HL-60 (cell line): ENCODE measurements at regions not wholly inside any gene's neighbourhood (a gene's known extent, or its start where the extent isn't known, plus 50 kb on each side); places are given as distances from the start of the nearest gene placed in this dataset.

Experiments used
- DNase-seq, 2 experiments: peaks; one replicate each; pipeline ENCODE4 v3.0.0-alpha.2; 2010 to 2020; ENCODE audit warnings: low read depth in 1 of 2, low spot score in 1 of 2
- H3K27ac ChIP-seq: fragments of 250-450 bp; sonication (Bioruptor Pico); replicated peaks from 2 replicates; pipeline ENCODE4 v1.5.1; 2020; ENCODE audit warnings: mild to moderate bottlenecking, moderate library complexity
- H3K27me3 ChIP-seq: fragments of 250-450 bp; sonication (Bioruptor Pico); 2 replicates; pipeline ENCODE4 v1.5.1; 2021; ENCODE audit warnings: mild to moderate bottlenecking, moderate library complexity; ENCODE audit not compliant: insufficient read depth, poor library complexity, severe bottlenecking
- H3K4me3 ChIP-seq: replicated peaks from 2 replicates; pipeline ENCODE4 v1.5.1; 2011; ENCODE audit warnings: mild to moderate bottlenecking, control low read depth, low read length; ENCODE audit not compliant: insufficient read depth
- CTCF ChIP-seq: IDR thresholded peaks from one replicate; pipeline ENCODE4 v1.5.1; 2011; ENCODE audit warnings: low read length, control low read depth, inconsistent platforms; ENCODE audit not compliant: insufficient read depth
- GABPA ChIP-seq: IDR thresholded peaks from 2 replicates; pipeline ENCODE4 v1.6.1; 2012; ENCODE audit warnings: low read depth
- POLR2AphosphoS5 ChIP-seq: IDR thresholded peaks from 2 replicates; pipeline ENCODE4 v1.6.1; 2012; ENCODE audit warnings: low read depth
- SPI1 ChIP-seq: IDR thresholded peaks from 2 replicates; pipeline ENCODE4 v1.6.1; 2012; ENCODE audit warnings: low read depth, mild to moderate bottlenecking, borderline replicate concordance
- TF ChIP-seq, protein P1 (sequence below): IDR thresholded peaks from 2 replicates; pipeline ENCODE4 v1.6.1; 2012; ENCODE audit warnings: low read depth; ENCODE audit not compliant: insufficient replicate concordance

DNA sequence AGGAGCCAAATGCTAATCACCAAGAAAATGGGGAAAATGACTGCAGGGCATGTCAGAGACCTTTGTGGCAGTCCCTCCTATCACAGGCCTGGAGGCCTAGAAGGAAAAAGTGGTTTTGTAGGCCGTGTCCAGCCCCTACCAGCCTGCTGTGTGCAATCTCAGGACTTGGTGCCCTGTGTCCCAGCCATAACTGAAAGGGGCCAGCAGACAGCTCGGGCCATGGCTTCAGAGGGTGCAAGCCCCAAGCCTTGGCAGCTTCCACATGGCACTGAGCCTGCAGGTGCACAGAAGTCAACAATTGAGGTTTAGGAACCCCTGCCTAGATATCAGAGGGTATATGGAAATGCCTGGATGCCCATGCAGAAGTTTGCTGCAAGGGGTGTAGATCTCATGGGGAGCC, 391.2 kb upstream of the FSIP2 start:
- H3K27me3 ChIP-seq, result no peaks in the 10 kb centered on the region
- no peak for TF ChIP-seq GABPA
- TF ChIP-seq CTCF, result no peak
- TF ChIP-seq SPI1, result no peak
- no peak for TF ChIP-seq POLR2AphosphoS5
- TF ChIP-seq, protein P1, sequence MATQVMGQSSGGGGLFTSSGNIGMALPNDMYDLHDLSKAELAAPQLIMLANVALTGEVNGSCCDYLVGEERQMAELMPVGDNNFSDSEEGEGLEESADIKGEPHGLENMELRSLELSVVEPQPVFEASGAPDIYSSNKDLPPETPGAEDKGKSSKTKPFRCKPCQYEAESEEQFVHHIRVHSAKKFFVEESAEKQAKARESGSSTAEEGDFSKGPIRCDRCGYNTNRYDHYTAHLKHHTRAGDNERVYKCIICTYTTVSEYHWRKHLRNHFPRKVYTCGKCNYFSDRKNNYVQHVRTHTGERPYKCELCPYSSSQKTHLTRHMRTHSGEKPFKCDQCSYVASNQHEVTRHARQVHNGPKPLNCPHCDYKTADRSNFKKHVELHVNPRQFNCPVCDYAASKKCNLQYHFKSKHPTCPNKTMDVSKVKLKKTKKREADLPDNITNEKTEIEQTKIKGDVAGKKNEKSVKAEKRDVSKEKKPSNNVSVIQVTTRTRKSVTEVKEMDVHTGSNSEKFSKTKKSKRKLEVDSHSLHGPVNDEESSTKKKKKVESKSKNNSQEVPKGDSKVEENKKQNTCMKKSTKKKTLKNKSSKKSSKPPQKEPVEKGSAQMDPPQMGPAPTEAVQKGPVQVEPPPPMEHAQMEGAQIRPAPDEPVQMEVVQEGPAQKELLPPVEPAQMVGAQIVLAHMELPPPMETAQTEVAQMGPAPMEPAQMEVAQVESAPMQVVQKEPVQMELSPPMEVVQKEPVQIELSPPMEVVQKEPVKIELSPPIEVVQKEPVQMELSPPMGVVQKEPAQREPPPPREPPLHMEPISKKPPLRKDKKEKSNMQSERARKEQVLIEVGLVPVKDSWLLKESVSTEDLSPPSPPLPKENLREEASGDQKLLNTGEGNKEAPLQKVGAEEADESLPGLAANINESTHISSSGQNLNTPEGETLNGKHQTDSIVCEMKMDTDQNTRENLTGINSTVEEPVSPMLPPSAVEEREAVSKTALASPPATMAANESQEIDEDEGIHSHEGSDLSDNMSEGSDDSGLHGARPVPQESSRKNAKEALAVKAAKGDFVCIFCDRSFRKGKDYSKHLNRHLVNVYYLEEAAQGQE, result no peak

GRCh38 chr2:185360776-185361175, 377.8 kb upstream of the FSIP2 start:
- H3K4me3 ChIP-seq, result no peak overlapping the region
- DNase-seq, result no peak
- H3K27me3 ChIP-seq, result no peaks in the 10 kb centered on the region
- TF ChIP-seq GABPA (no peak), CTCF (no peak)
- H3K27ac ChIP-seq, result no peak overlapping the region

More for the DNA sequence above, 391.2 kb upstream of the FSIP2 start:
- no peak for DNase-seq
- Histone ChIP-seq H3K4me3 (no peak overlapping the region), H3K27ac (no peak overlapping the region)

DNA sequence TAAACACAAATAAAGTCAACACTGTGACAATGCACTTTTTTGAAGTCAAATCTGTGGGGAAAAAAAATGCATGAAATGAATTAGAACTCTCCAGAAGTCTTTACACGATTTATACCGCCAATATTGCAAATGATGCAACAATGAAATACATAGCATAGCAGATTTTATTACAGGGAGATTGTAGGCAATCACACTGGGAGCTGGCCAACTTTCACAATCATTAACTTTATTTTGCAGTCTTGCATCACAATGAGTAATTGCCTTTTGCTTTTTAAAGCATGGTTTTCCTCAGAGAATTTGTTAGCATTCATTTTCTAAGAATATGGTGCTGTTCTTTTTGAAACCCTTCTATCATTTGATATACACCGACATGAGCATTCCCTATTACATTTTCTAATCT, 366.4 kb upstream of the FSIP2 start:
- TF ChIP-seq, protein P1, result no peak
- no peak for TF ChIP-seq GABPA
- no peak for TF ChIP-seq POLR2AphosphoS5
- TF ChIP-seq SPI1, result no peak
- TF ChIP-seq CTCF, result no peak
- no peak for DNase-seq
- no peak overlapping the region for H3K27ac ChIP-seq
- H3K27me3 ChIP-seq, result no peaks in the 10 kb centered on the region
- no peak overlapping the region for H3K4me3 ChIP-seq

- TF ChIP-seq SPI1, result no peak
- TF ChIP-seq, protein P1, result no peak
- no peak for TF ChIP-seq CTCF
- TF ChIP-seq POLR2AphosphoS5, result no peak
- Histone ChIP-seq H3K27me3 (no peaks in the 10 kb centered on the region), H3K4me3 (no peak overlapping the region), H3K27ac (no peak overlapping the region)
- DNase-seq, result no peak
These were observed 365.4 kb upstream of the FSIP2 start for GRCh38 chr2:185373229-185373628.
